ENCODE measurements at regions not wholly inside any gene's neighbourhood (a gene's known extent, or its start where the extent isn't known, plus 50 kb on each side); places are given as distances from the start of the nearest gene placed in this dataset.

DNA sequence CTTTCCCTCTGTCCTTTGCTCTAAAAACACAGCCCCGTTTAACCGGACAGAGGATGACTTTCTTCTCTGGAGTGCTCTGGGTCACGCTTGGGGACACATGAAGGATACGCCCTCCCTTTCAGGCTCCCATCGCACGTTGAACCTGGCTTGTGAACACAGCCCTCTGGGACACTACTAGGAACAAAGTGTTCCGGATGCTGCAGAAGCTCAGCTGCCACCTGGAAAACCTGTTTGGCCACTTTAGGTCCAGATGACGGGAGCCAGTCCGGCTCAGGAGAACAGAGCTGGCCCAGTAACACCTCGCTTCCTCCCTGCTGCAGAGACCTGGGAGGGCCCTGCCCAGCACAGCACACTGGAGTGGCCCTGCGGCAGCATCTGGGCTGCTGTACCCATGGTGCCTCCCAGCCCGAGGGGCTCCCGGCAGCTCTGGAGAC lies 60.1 kb downstream of the GADD45G start:
- Mint-ChIP-seq H3K36me3 (ENCODE audit: low read depth) (peaks cover 3% of the 10 kb centered on the region), H3K27ac (peak overlapping the region; percentile 14), H3K4me3 (no peak overlapping the region), H3K27me3 (peaks cover 12% of the 10 kb centered on the region), H3K4me1 (no peaks in the 10 kb centered on the region)
- DNase-seq (no peak), ATAC-seq (no peak)
- no peaks in the 10 kb centered on the region for H3K9me3 ChIP-seq (ENCODE audit: control insufficient read depth, low read length, poor library complexity, severe bottlenecking)

DNA sequence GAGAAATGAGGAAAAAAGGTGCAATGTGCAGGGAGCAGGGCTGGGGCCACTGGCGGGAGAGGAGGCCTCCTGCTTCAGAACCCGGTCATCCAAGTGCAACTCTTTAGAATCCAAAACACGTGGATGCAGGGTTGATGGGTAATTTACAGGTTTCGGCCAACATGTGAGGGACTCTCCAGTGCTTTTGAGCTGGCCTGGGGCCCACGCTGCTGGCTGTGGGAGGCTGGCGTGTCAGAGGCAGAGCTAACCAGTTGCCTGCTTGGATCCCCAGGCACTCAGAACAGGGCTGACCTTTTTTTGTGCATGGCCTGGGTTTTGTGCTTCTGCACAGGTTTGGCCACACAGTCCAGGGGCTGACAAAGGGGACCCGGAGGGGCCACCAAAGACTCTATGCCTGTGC lies 61.6 kb downstream of the GADD45G start:
- Mint-ChIP-seq H3K4me1 (no peaks in the 10 kb centered on the region), H3K36me3 (ENCODE audit: low read depth) (peaks cover 3% of the 10 kb centered on the region), H3K27me3 (peaks cover 12% of the 10 kb centered on the region), H3K4me3 (no peak overlapping the region), H3K27ac (no peak overlapping the region)
- H3K9me3 ChIP-seq (ENCODE audit: control insufficient read depth, low read length, poor library complexity, severe bottlenecking), result no peaks in the 10 kb centered on the region
- DNase-seq, result no peak
- ATAC-seq, result no peak

DNA sequence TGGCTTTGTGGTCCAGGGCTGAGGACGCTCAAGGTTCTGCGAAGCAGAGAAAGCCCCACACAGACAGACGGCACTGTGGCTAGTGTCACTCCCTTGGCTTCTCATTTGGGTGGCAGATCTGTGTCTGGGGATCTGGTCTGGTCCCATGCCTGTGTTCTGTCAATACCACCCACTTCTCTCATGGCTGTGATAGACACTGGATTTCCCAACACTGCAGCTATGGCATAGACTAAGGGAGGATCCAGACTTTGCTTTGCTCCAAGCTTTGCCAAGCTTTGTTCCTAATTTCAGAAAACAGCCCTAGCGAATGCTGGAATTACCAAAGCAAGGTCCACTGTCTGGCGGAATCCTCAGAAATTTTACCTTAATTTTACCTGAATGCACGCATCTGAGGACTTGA lies 62.1 kb downstream of the GADD45G start:
- Mint-ChIP-seq H3K36me3 (ENCODE audit: low read depth) (peaks cover 3% of the 10 kb centered on the region), H3K4me1 (no peaks in the 10 kb centered on the region)

DNA sequence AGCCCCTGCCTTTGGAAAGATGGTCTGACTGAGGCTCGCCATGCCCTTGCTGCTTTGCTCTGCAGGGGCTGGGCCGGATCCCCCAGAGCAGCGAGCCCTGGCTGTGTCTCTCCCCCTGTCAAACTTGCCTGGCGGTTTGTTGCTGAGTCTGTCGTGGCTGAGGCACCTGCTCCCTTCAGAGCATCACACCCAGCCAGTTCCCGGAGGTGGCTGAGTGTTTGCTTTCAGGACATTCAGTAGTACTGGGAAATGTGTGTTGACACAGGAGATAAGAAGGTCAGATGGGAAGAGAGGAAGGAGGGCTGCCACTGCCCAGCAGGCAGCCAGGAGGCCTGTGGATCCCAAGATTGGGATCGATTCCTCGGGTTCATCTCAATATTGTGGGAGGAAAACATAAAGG lies 62.9 kb downstream of the GADD45G start:
- no peaks in the 10 kb centered on the region for H3K4me1 Mint-ChIP-seq
- ATAC-seq (no peak), DNase-seq (no peak)
- H3K27ac Mint-ChIP-seq, result no peak overlapping the region
- H3K4me3 Mint-ChIP-seq, result no peak overlapping the region
- peaks cover 6% of the 10 kb centered on the region for H3K27me3 Mint-ChIP-seq
- H3K9me3 ChIP-seq (ENCODE audit: control insufficient read depth, low read length, poor library complexity, severe bottlenecking), result no peaks in the 10 kb centered on the region
- H3K36me3 Mint-ChIP-seq (ENCODE audit: low read depth), result peaks cover 3% of the 10 kb centered on the region

More for the DNA sequence above, 62.1 kb downstream of the GADD45G start:
- no peaks in the 10 kb centered on the region for H3K9me3 ChIP-seq (ENCODE audit: control insufficient read depth, low read length, poor library complexity, severe bottlenecking)
- Mint-ChIP-seq H3K4me3 (no peak overlapping the region), H3K27me3 (peaks cover 10% of the 10 kb centered on the region), H3K27ac (no peak overlapping the region)
- ATAC-seq (no peak), DNase-seq (no peak)

DNA sequence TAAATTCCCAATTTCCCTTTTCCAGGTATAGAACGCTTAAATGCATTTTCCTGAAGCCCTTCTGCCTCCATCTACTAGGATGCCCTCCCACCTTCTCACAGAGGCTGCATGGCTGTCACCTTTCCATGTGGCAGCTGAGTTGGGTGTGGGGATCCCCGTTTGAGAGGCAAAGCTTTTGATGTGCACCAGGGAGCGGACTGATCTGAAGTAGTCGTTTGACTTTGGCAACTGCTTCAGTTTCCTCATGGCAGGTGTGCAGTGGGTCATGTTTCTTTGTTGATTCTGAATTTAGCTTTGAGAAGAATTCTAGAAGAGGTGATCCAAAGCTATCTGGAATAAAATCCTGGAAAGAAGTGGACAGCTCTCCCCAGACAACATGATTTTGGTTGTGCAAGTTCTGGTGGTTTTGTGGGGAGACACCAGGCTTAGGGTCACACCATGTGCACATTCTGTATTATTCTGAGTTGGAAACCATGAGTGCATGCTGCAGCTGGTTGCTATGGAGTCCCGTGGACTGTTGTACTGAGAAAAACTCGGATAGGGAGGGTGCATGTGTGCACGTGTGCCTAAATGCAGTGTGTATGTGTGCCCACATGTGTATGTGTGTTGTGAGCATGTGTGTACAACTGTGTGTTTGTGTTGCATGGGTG lies 63.5 kb downstream of the GADD45G start:
- peaks cover 3% of the 10 kb centered on the region for H3K36me3 Mint-ChIP-seq (ENCODE audit: low read depth)
- H3K27me3 Mint-ChIP-seq, result peaks cover 11% of the 10 kb centered on the region
- H3K27ac Mint-ChIP-seq, result no peak overlapping the region
- H3K4me3 Mint-ChIP-seq, result no peak overlapping the region
- H3K4me1 Mint-ChIP-seq, result no peaks in the 10 kb centered on the region
- ATAC-seq (no peak), DNase-seq (no peak)
- no peaks in the 10 kb centered on the region for H3K9me3 ChIP-seq (ENCODE audit: control insufficient read depth, low read length, poor library complexity, severe bottlenecking)

DNA sequence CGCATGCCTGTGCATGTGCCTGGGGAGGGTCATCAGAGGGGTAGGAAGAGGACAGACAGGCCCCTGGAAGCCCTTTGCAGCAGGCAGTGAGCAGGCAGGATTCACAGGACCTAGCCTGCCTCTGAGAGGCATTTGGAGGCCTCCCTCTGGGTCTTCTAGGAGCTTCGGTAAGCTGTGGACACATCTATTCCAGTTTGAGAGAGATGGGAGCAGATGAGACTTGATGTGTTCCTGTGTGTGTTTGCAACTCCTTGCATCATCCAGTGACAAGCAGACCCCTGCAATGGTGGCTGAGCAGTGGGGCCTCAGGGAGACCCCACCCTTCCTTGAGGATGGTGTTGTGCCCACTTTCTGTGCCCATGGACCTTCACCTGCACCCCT lies 64.0 kb downstream of the GADD45G start:
- H3K36me3 Mint-ChIP-seq (ENCODE audit: low read depth), result peaks cover 3% of the 10 kb centered on the region
- H3K27me3 Mint-ChIP-seq, result peaks cover 11% of the 10 kb centered on the region
- H3K4me3 Mint-ChIP-seq, result no peak overlapping the region
- H3K9me3 ChIP-seq (ENCODE audit: control insufficient read depth, low read length, poor library complexity, severe bottlenecking), result no peaks in the 10 kb centered on the region
- DNase-seq, result no peak
- H3K4me1 Mint-ChIP-seq, result no peaks in the 10 kb centered on the region
- ATAC-seq, result no peak
- no peak overlapping the region for H3K27ac Mint-ChIP-seq

DNA sequence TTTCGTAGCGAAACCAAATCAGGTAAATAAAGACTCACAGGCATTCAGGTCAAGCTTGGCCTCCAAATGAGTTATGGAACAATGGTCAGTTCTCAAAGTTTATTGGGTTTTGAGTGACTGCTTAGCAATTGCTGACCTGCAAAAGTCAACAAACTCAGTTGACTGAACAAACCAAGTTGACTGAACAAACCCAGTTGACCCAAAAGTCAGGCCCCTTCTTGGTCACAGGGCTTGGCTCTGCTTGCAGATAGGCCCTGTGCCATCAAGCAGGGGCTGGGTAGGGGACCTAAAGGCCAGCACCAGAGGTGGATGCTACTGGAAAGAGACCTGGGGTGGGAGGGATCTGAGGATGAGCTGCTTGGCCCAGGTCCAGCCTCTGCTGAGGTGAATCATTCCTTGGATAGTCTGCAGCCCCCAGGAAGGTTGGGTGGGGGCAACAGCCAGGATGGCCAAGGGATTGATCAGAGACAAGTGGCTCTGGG lies 64.6 kb downstream of the GADD45G start:
- Mint-ChIP-seq H3K4me3 (no peak overlapping the region), H3K36me3 (ENCODE audit: low read depth) (peaks cover 3% of the 10 kb centered on the region), H3K4me1 (no peaks in the 10 kb centered on the region), H3K27me3 (peaks cover 11% of the 10 kb centered on the region), H3K27ac (no peak overlapping the region)
- DNase-seq (no peak), ATAC-seq (no peak)
- H3K9me3 ChIP-seq (ENCODE audit: control insufficient read depth, low read length, poor library complexity, severe bottlenecking), result no peaks in the 10 kb centered on the region

DNA sequence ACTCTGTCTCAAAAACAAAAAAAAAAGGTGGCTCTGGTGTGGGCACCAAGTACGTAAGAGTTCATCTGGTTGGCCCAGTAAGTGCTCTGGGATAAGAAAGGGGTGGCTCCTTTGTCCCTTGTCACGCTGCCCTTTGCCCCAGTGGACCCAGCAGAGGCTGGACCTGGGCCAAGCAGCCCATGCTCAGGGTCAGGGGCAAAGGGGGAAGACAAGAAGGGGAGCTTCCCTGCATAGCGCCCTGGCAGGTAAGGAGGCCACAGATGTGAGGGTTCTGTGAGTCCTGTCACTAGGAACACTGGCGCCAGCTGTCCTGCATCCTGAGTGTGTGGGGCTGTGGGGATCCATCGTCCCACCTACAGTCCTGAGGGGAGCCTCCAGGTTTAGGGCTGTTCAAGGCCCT lies 65.3 kb downstream of the GADD45G start:
- DNase-seq (no peak), ATAC-seq (no peak)
- peaks cover 11% of the 10 kb centered on the region for H3K27me3 Mint-ChIP-seq
- H3K4me3 Mint-ChIP-seq, result no peak overlapping the region
- no peaks in the 10 kb centered on the region for H3K4me1 Mint-ChIP-seq
- peaks cover 3% of the 10 kb centered on the region for H3K36me3 Mint-ChIP-seq (ENCODE audit: low read depth)
- H3K9me3 ChIP-seq (ENCODE audit: control insufficient read depth, low read length, poor library complexity, severe bottlenecking), result no peaks in the 10 kb centered on the region
- H3K27ac Mint-ChIP-seq, result no peak overlapping the region

DNA sequence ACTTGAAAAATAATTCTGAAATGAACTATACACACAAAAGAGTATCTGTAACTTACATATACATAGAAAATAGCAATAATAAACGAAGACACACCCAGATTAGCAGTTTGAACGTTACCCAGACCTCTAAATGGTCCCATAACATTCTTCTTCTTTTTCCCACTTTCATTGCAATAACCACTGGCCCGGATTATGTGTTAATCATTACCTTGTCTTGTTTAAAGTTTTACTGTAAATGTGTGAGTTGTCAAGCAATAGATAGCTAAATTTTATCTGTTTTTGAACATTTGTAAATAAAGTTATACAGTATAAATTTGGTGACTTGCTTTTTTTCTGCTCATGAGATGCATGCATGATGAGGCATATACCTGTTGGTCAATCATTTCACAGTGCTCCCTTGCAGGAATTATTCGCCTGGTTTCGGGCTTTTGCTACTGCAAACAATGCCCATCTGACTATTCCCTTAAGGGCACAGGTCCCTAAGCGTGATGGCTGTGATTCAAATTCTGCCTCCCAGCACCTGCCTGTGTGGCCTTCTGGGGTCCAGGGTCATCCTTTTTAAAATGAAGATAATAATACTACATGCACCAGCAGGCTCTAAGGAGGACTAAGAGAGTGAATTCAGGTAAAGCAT lies 66.1 kb downstream of the GADD45G start:
- Mint-ChIP-seq H3K27me3 (peaks cover 9% of the 10 kb centered on the region), H3K36me3 (ENCODE audit: low read depth) (peaks cover 3% of the 10 kb centered on the region), H3K27ac (no peak overlapping the region), H3K4me1 (no peaks in the 10 kb centered on the region), H3K4me3 (no peak overlapping the region)
- no peaks in the 10 kb centered on the region for H3K9me3 ChIP-seq (ENCODE audit: control insufficient read depth, low read length, poor library complexity, severe bottlenecking)
- DNase-seq (no peak), ATAC-seq (no peak)

DNA sequence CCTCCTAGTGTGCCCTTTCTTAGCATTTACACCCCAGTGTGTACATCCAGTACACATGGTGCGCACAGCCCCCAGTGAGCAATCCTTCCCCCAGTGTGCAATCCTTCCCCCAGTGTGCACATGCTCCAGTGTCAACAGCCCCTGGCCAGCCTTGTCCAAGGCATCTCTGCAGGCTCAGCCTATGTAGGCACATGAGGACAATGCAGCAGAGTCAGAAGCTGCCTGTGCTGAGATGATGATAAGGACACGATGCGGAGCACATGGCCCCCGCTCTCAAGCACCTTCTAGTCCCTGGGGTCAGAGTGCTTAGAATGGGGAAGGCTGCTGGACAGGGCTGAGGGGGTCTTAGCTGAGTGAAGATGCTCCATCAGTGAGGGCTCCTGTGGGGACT lies 69.8 kb downstream of the GADD45G start:
- DNase-seq (no peak), ATAC-seq (no peak)
- Mint-ChIP-seq H3K27me3 (peaks cover 4% of the 10 kb centered on the region), H3K4me3 (no peak overlapping the region), H3K36me3 (ENCODE audit: low read depth) (no peaks in the 10 kb centered on the region), H3K27ac (no peak overlapping the region), H3K4me1 (peaks cover 2% of the 10 kb centered on the region)
- no peaks in the 10 kb centered on the region for H3K9me3 ChIP-seq (ENCODE audit: control insufficient read depth, low read length, poor library complexity, severe bottlenecking)

DNA sequence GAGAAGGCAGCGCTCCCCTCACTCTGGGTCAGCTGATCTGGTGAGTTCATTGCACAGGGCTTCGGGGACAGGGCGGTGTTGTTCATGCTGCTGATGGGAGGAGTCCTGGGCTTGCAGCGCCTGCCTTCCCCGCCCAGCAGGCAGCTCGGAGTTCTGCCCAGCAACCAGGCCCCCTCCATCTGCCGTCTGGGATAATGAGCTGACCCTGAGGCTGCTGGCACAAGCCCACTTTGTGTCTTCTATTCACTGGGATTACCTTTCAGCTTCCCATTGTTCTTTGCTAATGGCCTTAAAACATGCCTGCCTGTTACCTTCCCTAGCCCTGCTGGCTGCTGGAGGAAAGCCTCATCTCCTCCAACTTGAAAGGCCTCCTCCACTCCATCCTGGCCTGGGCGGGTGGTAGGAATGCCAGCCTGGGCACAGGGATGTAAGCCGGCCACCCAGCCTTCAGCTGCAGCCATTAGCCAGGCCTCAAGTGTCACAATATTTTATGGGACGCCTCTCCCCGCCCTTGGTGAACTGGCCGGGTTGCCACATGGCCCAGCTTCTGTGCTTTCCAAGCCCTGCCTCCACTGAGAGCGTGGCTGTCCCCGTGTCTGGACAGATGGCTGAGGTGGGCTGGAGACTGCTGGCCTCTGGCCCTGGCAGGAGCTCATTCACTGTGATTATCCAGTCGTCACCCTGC lies 70.4 kb downstream of the GADD45G start:
- peaks cover 2% of the 10 kb centered on the region for H3K4me1 Mint-ChIP-seq
- H3K27me3 Mint-ChIP-seq, result peaks cover 4% of the 10 kb centered on the region
- no peak overlapping the region for H3K4me3 Mint-ChIP-seq
- no peak overlapping the region for H3K27ac Mint-ChIP-seq
- ATAC-seq (no peak), DNase-seq (no peak)
- H3K36me3 Mint-ChIP-seq (ENCODE audit: low read depth), result no peaks in the 10 kb centered on the region
- H3K9me3 ChIP-seq (ENCODE audit: control insufficient read depth, low read length, poor library complexity, severe bottlenecking), result no peaks in the 10 kb centered on the region

DNA sequence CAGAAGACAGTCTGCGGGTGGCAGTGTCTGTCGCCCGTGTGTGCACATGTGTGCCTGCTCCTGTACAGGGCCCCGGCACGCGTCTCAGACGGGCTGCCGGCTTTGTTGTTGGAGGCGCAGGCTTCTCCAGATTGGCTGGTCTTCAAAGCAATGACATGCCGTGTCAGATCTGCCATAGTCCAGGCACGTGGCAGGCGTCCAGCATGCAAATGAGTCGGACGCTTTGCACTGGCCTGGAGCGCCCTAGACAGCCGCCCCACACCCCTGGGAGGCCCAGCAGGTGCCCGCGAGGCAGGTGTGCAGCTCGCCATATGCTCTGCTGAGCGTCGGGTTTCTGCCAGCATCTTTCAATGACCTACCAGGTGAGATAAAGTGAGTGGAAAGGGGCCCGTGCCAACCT lies 71.5 kb downstream of the GADD45G start:
- H3K27ac Mint-ChIP-seq, result no peak overlapping the region
- no peaks in the 10 kb centered on the region for H3K9me3 ChIP-seq (ENCODE audit: control insufficient read depth, low read length, poor library complexity, severe bottlenecking)
- no peak for ATAC-seq
- H3K36me3 Mint-ChIP-seq (ENCODE audit: low read depth), result no peaks in the 10 kb centered on the region
- no peak overlapping the region for H3K4me3 Mint-ChIP-seq
- DNase-seq, result no peak
- peaks cover 4% of the 10 kb centered on the region for H3K27me3 Mint-ChIP-seq
- peaks cover 2% of the 10 kb centered on the region for H3K4me1 Mint-ChIP-seq

DNA sequence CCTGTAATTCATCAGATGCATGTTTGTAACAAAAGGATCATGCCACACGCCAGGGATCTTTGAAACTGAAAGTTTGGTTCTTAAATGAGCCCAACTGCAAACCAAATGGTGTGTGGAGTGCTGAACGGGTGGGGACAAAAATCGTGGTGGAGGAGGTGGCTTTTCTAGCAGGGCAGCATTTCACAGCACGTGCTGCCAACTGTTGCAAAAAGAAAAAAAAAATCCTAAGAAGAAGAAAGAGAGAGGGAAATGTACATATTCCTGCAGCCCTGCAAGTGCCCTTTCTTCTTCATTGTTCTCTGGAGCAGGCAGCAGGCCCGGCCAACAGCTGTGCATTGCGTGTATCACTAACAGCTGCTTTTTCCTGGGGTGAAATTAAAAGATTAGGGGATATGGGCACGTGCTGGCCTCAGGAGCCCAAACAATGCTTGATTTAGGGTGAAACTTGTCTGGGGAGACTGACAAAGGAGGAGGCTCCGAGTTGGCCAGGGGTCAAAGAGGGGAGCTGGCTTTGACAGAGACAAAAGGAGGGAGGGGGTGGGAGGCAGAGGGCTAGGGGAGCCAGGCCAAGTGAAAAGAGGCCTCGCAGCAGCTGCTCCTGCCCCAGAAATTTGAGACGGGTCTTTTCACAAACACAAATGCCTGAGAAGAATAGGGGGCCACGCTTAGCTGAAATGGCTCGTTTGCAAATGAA lies 73.0 kb downstream of the GADD45G start:
- H3K27me3 Mint-ChIP-seq, result peaks cover 3% of the 10 kb centered on the region
- H3K9me3 ChIP-seq (ENCODE audit: control insufficient read depth, low read length, poor library complexity, severe bottlenecking), result no peaks in the 10 kb centered on the region
- H3K4me3 Mint-ChIP-seq, result no peak overlapping the region
- DNase-seq (no peak), ATAC-seq (no peak)
- no peak overlapping the region for H3K27ac Mint-ChIP-seq
- no peaks in the 10 kb centered on the region for H3K36me3 Mint-ChIP-seq (ENCODE audit: low read depth)
- H3K4me1 Mint-ChIP-seq, result peaks cover 2% of the 10 kb centered on the region
